ENCODE measurements at regions not wholly inside any gene's neighbourhood (a gene's known extent, or its start where the extent isn't known, plus 50 kb on each side); places are given as distances from the start of the nearest gene placed in this dataset.

GRCh38 chr9:129394061-129394885, 216.2 kb upstream of the IER5L start:
- peak in 1 of 2 donors; percentile 64 for DNase-seq
- TF ChIP-seq CTCF (IDR thresholded peaks at IDR 0.05) (no peak), POLR2A (IDR thresholded peaks at IDR 0.05) (no peak), POLR2AphosphoS5 (IDR thresholded peaks at IDR 0.05) (no peak), EP300 (IDR thresholded peaks at IDR 0.05) (no peak)
- WGBS, 5 donors = 70 to 74% (median 71%) methylated on average over 23 to 25 of the region's 25 CpGs
- Histone ChIP-seq H3K4me1 (peaks cover 0 to 24% (median 0%) of the 10 kb centered on the region in 4 donors), H3K27ac (no peak overlapping the region), H3K36me3 (no peaks in the 10 kb centered on the region), H3K9me3 (no peaks in the 10 kb centered on the region), H3K27me3 (no peaks in the 10 kb centered on the region), H3K4me3 (no peak overlapping the region)
- intact Hi-C loops (cut with DNase I; ENCODE audit: low total_unique reads) = no loop called here

- Histone ChIP-seq H3K27ac (no peak overlapping the region), H3K27me3 (no peaks in the 10 kb centered on the region), H3K9me3 (no peaks in the 10 kb centered on the region), H3K36me3 (no peaks in the 10 kb centered on the region), H3K4me1 (peaks cover 0 to 24% (median 0%) of the 10 kb centered on the region in 4 donors), H3K4me3 (no peak overlapping the region)
- no peak for DNase-seq
- TF ChIP-seq EP300 (IDR thresholded peaks at IDR 0.05) = no peak
- no peak for TF ChIP-seq CTCF (IDR thresholded peaks at IDR 0.05)
- TF ChIP-seq POLR2A (IDR thresholded peaks at IDR 0.05) = no peak
- TF ChIP-seq POLR2AphosphoS5 (IDR thresholded peaks at IDR 0.05) = no peak
- intact Hi-C loops (cut with DNase I; ENCODE audit: low total_unique reads) = no loop called here
- 73 to 85% (median 80%) methylated on average over 5 of the region's 5 CpGs for WGBS, 5 donors
Observed at GRCh38 chr9:129393064-129393463, 215.0 kb upstream of the IER5L start.

GRCh38 chr9:129392093-129392541, 214.1 kb upstream of the IER5L start:
- no peak for TF ChIP-seq EP300 (IDR thresholded peaks at IDR 0.05)
- TF ChIP-seq POLR2AphosphoS5 (IDR thresholded peaks at IDR 0.05) = no peak
- no peak for TF ChIP-seq CTCF (IDR thresholded peaks at IDR 0.05)
- no peak for TF ChIP-seq POLR2A (IDR thresholded peaks at IDR 0.05)
- intact Hi-C loops (cut with DNase I; ENCODE audit: low total_unique reads) = no loop called here
- DNase-seq = peak in 1 of 2 donors; percentile 43
- no peak overlapping the region for H3K4me3 ChIP-seq
- 30 to 57% (median 43%) methylated on average over 7 to 12 of the region's 12 CpGs for WGBS, 5 donors
- H3K27me3 ChIP-seq = no peaks in the 10 kb centered on the region
- H3K27ac ChIP-seq = no peak overlapping the region
- H3K36me3 ChIP-seq = no peaks in the 10 kb centered on the region
- peaks cover 0 to 24% (median 0%) of the 10 kb centered on the region in 4 donors for H3K4me1 ChIP-seq
- H3K9me3 ChIP-seq = no peaks in the 10 kb centered on the region

- DNase-seq = no peak
- Histone ChIP-seq H3K4me1 (peaks cover 0 to 24% (median 0%) of the 10 kb centered on the region in 4 donors), H3K27me3 (no peaks in the 10 kb centered on the region), H3K36me3 (no peaks in the 10 kb centered on the region), H3K27ac (no peak overlapping the region), H3K9me3 (no peaks in the 10 kb centered on the region), H3K4me3 (no peak overlapping the region)
- intact Hi-C loops (cut with DNase I; ENCODE audit: low total_unique reads) = no loop called here
- TF ChIP-seq EP300 (IDR thresholded peaks at IDR 0.05) (no peak), CTCF (IDR thresholded peaks at IDR 0.05) (no peak), POLR2AphosphoS5 (IDR thresholded peaks at IDR 0.05) (no peak), POLR2A (IDR thresholded peaks at IDR 0.05) (no peak)
- WGBS, 5 donors = 80 to 86% (median 84%) methylated on average over 12 of the region's 12 CpGs
Observed at GRCh38 chr9:129391221-129391661, 213.2 kb upstream of the IER5L start.
